COR-L47 (cell line): ENCODE measurements at regions not wholly inside any gene's neighbourhood (a gene's known extent, or its start where the extent isn't known, plus 50 kb on each side); places are given as distances from the start of the nearest gene placed in this dataset.
"Not testable (repeated sequence)": the region's sequence is repeated elsewhere in the genome, so short reads cannot be mapped to it uniquely, and the experiment has no call there.

Experiments
- DNase-seq: peaks from one replicate; lab custom pipeline; 2025; lab: John Stamatoyannopoulos, UW

DNA sequence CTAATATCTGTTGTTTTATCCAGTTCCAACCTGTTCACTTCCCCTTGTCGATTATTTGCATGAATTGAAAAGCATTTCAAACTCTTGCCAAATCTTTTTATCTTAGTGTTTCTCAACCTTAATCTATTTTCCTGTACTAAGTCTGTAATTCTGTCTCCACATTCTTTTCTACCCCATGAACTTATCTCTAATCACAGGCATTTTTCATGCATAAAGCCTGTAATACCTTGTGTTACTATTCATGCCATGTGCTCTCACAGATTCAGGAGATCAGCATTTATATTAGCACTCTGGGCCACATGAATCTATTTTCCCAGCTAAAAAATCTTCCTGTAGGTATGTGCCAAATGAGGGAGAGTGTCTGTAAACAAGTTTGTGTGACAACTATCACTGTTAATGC, 1360.9 kb downstream of the STIM2 start:
- DNase-seq: no peak

DNA sequence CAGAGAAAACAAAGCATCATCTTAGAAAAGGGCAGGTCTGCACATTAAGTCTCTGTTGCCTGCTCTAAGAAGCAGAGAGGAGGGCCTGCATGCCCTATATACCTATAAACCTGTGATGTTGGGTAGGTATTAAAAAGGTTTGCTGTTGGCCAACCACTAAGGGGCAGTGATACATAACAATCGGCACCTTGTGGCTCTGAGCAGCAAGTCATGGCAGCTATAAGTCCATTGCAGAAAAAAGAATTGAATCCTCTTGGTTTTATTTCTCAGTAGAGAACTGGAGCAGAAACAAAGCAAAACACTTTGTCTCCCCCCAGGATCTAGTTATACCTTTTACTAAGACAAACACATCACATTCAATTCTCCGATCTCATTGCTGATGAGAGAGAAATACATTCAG, 1364.4 kb downstream of the STIM2 start:
- DNase-seq: peak; percentile 41

DNA sequence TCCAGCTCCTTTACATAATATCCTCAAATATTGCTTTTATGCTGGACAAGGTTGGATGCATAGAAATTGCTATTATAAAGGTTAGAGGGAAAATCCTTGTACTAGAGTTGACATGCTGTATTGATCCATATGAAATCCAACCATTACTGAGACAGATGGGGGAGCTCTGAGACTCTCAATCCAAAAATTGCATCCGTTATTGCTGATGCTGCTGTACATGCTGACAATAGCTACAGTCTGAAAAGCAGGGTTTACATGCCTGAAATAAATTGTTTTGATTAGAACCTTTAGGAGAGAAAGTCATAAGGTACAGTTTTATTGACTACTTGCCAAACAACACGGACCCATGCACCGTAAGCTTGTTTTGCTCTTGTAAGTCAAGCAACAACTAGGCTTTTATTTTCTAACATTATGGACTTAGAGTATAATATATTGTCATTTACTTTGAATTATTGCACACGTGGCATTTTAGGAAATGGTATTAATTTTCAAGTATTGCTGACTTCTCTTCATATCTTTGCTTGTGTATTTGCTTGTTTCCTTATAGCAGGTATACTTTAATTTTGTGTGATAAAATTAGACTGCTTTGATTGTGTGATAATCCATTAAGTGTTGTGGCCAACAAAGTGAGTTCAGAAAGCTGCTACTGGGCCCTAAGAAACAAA, 1365.2 kb downstream of the STIM2 start:
- no peak for DNase-seq

DNA sequence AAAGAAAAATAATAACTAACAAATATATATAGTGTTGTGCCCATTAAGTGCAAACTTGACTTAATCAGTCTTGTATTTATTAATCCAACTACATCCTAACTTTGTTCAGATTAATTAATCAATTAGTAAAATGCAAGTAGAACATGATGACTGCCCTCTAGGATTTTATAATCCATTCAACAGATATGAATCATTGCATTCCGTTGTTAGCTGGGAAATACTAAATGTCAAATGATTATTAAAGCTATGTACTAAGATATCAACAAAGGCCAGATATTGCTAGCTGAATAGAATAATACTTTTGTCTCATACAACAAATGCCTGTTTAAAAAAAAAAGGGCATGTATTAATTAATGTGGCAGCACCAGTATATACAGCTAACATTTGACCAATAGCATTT, 1366.3 kb downstream of the STIM2 start:
- DNase-seq: no peak

DNA sequence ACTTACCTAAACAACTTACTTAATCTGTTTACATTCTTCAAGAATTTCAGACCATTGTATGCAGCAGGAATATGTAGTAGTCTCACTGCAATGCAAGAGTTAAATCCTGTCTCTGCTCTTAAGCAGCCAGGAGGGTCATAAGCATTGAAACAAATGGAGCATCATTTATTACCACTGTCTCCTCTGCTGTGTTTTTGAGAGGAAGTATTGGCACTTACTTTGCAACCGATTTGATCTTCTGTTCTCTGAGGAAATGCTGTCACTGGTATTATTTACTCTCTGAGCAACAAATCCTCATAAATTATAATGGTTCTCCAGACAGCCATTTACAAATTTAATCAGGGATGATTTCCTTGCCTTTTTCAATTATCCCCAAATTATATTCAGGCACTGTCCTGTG, 1367.1 kb downstream of the STIM2 start:
- no peak for DNase-seq

DNA sequence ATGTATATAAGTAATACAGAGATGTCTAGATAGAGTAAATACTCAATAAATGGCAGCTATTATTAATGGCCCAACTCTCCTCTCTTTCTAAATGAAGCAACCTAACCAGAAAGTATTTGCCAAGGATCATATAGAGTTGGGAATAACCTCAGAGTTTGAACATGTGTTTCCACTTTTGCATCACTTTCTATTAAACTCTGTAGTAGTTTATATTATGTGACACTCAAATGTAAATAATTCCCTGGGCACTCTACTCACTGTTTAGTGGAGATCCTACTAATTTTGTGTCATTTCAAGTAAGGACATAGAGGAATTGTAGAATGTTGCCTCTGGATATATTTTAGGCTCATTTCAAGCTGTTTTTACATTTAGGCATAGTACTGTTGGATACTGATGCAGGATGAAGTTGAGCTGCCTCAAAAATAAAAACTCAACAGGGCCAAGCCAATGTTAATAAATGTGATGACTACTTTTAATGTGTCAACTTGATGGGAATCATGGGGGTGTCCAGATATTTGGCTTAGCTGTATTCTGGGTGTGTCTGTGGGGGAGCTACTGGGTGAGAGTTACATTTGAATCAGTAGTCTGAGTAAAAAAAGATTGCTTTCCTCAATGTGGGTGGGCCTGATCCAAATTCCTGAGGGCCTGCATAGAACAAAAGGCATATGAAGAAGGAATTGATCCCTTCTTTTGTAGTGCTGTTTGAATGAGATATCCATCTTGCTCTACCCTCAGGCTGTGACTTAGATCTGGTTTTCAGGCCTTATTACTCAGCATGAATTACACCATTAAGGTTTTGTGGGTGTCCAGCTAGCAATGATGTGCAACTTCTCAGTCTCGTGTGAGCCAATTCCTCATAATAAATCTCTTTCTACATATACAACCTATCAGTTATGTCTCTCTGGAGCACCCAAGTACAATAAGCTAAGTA, 1368.2 kb downstream of the STIM2 start:
- DNase-seq: no peak

DNA sequence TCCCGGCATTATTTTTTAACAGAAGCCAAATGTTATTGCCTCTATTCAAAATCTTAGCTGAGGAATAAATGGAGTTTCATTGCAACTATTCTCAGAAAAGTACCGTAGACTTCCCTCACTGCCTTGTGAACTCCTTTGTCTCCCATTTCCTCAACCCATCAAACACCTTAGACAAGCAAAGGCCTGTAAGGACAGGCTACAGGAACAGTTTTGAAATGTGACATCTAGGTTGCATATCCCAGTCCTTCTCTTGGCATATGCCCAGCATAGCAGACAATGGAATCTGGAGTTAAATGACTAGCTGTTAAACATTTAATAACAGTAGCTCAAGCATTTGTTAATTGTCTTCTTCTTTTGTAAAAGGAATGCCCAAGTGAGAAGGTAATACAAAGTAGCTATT, 1371.7 kb downstream of the STIM2 start:
- no peak for DNase-seq

DNA sequence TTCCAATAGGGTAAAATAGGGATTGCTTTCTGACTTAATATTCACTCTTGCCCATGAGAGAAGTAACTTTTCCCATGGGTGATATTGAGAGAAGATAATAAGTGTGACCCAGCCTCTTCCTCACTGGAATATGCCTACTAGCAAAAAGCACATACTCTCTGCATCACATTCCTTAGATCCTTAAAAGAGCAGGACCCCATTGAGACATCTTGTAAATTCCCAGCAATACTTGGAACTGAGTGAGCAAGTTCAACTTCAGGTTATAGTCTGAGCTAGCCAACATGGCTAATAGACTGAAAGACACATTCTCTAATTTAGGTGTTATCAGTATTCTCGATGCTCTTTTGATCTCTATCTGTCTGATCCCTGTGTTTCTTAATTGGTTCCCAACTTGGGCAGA, 1372.3 kb downstream of the STIM2 start:
- no peak for DNase-seq

DNA sequence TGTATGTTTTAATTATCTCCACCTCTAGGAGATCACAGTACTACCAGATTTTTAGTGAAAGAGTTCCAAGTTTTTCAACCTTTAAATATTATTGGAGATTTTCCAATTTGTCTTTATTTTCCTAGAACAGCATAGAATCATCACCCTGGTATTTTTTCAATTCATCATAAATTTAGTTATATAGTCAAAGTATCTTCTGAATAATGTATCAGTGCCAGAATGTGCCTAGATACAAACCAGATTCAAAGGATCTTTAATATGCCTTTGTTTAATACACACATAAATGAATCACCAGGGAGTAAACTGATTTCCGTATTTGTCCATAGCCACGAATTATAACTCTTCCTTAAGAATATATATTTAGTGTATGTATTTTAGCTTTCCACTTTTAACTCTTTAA, 1373.1 kb downstream of the STIM2 start:
- DNase-seq: no peak

DNA sequence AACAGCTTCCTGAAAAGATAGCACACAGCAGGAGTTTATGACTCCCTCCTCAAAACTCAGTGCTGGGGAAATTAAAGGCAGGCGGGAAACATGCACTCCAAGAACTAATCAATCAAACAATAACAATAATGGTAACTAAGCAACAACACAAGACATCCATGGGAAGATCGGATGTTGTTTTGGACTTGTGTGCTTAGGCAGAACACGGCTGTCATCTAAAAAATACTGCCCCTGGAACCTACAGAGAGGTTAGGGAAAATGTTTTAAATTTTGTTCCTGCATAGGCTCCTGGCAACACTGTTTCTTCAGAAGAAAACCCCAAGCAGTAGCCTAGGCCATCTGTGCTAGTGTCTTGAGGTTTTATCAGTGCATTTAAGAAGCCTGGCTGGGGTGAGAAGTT, 1378.2 kb downstream of the STIM2 start:
- DNase-seq: no peak

DNA sequence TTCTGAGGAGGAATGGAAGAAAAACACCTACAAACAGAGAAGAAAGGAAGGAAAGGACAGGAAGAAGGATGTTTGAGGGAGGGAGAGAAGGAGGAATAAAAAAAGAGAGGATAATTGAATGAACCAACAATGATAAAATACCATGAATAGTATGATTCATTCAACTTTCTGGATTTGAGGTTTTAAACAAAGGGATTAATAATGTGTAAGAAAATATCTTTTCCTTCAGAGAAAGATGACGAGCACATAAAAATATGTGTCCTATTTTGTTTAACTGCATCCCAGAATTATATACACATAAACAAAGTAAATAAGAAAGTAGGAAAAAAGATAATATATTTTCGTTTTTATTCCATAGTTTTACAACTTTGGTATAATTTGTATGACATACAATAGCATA, 1380.4 kb downstream of the STIM2 start:
- DNase-seq: no peak

DNA sequence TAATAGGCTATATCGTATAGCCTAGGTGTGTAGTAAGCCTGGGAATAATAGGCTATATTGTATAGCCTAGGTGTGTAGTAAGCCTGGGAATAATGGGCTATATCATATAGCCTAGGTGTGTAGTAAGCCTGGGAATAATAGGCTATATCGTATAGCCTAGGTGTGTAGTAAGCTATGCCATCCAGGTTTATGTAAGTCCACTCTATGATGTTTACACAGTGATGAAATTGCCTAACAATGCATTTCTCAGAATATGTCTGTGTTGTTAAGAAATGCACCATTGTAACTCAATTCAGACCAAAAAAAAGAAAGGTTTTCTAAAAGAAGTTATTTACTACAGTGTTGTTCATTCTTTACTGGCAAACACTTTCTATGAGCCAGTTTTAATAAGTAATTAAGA, 1387.2 kb downstream of the STIM2 start:
- DNase-seq: no peak

DNA sequence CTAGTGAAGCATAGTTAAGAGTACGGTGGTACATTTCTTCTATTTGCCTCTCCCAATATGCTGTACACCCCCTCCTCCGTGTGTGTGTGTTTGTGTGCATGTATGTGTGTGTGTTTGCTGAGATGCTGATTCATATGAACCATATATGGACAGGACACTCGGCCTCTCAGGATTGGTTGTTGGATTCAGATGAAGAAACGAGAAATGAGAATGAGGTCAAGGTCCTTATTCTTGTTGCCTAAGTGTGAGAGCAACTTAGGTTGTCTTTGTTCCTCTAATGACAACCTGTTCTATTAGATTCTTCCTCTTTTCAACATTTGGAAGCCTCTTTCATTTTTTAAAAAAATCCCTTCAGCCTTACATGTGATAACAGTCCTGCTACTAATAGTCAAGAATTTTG, 1387.6 kb downstream of the STIM2 start:
- DNase-seq: no peak

DNA sequence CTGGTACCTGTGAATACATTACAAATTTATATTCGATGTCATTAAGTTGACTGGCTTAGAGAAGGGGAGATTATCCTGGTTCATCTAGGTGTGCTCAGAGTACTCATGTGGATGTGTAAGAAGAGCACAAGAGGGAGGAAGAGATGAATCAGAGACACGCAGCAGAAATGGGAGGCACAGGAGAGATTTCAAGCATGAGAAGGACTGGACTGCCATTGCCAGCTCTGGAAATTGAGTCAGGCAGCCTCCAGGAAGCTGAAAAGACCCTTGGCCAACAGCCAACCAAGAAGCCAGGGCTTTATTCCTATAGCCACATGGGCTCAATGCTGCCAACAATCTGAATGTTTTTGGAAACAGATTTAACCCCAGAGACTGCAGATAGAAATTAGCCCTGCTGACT, 1390.0 kb downstream of the STIM2 start:
- no peak for DNase-seq

DNA sequence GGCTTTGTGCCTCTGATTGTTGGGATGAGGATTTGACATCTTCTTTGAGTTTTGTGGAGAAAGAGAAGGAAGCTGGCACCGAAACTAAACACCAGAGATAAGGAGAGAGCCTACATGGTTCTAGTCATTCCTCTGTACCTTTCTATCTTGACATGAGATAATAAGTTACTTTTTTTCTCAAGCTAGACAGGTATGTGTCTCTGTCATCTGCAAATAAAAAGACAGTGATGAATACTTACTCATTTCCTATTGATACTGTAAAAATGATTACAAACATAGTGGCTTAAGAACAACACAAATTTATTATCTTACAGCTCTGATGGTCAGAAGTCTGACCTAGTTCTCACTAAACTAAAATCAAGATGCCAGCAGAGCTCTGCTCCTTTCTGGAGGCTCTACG, 1391.2 kb downstream of the STIM2 start:
- no peak for DNase-seq

DNA sequence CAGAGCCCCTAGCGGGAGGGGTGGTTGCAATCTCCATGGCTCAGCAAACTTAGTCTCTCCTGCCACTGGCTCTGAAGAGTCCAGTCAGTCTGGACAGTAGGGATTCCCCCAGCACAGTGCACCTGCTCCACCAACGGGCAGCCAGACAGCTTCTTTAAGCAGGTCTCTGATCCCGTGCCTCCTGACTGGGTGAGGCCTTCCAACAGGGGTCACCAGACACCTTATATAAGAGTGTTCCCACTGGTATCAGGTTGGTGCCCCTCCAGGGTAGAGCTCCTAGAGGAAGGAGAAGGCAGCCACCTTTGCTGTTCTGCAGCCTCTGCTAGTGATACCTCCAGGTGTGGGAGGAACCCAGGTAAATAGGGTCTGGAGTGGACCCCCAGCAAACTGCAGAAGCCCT, 1393.4 kb downstream of the STIM2 start:
- no peak for DNase-seq

DNA sequence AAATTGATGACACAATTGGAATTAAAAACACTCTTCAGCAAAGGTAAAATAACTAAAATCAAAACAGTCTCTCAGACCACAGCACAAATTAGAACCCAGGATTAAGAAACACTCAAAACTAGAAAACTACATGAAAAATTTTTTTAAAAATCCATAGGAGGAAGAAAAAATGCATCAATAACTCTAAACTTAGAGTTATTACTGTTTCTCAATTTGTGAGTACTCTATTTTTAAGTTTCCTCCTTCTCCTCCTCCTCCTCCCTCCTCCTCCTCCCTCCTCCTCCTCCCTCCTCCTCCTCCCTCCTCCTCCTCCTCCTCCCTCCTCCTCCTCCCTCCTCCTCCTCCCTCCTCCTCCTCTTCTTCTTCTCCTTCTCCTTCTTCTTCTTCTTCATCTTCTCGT, 1395.7 kb downstream of the STIM2 start:
- DNase-seq: no peak

DNA sequence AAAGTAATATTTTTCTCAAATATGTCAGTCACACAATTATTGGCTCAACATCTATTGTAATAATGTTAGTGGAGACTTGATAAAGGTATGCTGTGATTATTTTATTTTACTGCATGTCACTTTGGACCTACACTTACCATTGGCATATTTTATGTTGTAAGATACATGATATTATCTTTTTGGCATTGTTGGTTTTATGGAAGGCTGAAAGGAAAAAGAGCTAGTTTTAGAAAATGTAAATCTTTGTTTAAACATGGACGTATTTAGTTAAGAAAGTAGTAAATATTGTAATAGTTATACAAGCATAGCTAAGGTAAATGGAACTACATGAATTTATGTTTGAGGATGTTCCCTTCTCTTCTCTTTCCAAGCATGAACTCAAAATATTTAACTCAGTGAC, 1399.3 kb downstream of the STIM2 start:
- no peak for DNase-seq

DNA sequence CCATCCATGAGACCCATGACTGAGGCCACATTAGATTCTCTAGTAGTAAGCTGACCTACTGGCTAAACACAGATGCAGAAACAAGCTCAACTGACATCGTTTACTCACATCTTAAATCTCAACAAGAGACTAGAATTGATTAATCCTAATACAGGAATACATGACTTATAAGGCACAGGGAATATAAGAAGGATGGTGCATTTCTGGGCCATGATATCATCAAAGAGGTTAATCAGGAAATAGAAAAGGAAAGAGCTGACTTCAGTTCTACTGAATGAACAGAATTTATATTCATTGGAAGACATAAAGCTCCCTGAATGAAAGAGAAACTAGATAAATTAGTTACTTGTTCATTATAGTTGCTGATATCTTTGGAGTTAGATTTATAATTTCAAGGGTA, 1406.5 kb downstream of the STIM2 start:
- no peak for DNase-seq

DNA sequence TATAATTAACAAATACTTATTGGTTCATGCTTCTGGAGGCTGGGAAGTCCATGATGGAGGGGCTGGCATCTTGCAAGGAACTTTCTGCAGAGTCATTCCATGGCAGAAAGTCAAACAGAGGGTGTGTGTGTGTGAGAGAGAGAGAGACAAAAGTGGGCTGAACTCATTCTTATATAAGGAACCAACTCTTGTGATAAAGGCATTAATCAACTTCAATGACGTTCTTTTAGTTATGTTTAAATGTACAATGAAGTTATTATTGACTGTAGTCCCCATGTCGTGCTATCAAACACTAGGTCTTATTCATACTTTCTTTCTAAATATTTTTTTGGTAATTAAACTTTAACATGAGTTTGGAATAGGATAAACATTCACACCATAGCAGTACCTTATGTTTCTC, 1408.8 kb downstream of the STIM2 start:
- no peak for DNase-seq

DNA sequence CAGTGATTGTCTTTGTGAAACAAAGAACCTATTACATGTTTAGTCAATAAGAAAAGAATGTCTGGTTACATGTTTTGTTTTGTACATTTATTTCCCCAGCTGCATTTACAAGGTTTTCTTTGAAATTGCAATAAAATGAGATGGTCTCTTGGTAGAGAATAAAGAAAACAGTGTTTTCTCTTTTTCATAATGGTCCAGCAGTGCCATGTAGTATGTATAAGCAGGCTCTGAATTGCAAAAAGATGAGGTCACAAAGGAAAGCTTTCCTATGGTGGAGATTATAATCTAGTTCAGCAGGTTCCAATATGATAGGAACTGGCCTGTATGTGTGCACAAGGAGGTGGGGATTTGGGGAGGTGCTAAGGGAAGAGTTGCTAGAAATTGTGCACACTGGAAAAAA, 1417.3 kb downstream of the STIM2 start:
- DNase-seq: no peak

DNA sequence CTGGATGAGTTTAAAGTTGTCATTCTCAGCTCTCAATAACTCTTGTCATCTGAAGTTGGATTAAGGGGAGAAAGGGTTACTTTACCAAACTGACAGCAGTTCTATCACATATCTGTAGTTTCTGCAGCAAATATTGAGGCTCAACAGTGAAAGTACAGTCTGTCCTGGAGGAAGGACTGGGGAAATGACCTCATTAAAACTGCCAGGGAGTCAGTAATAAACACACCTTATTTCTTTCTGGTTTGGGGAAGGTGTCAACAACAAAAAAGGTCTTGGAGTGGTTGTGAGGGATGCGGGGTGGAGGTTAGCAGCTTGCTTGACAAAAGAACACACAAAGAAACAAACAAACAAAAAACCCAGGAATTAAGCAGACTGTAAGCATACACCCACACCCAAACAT, 1418.0 kb downstream of the STIM2 start:
- no peak for DNase-seq

DNA sequence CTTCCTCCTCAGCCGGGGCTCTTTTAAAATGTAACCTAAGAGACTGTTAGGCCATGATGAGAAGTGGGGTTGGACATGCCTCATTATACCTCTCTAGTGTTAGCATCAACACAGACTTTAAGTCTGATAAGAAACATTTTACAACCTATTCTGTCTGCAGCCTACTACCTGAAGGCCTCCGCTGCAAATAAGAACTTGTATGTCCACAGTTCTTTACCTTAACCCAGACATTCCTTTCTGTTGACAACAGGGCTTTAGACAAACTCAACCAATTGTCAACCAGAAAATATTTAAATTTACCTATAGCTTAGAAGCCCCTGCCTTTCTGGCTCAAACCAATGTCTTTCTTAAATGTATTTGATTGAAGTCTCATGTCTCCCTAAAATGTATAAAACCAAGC, 1418.6 kb downstream of the STIM2 start:
- no peak for DNase-seq

DNA sequence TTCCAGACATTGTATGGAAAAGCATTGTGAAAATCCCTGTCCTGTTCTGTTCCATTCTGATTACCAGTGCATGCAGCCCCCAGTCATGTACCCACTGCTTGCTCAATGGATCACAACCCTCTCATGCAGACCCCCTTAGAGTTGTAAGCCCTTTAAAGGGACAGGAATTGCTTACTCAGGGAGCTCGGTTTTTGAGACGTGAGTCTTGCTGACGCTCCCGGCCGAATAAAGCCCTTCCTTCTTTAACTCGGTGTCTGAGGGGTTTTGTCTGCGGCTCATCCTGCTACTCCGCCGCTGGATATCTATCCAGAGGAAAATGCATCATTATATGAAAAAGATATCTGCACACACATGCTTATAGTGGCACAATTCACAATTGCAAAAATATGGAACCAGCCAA, 1425.6 kb downstream of the STIM2 start:
- not testable (repeated sequence) for DNase-seq
